ENCODE measurements at regions not wholly inside any gene's neighbourhood (a gene's known extent, or its start where the extent isn't known, plus 50 kb on each side); places are given as distances from the start of the nearest gene placed in this dataset.

DNA sequence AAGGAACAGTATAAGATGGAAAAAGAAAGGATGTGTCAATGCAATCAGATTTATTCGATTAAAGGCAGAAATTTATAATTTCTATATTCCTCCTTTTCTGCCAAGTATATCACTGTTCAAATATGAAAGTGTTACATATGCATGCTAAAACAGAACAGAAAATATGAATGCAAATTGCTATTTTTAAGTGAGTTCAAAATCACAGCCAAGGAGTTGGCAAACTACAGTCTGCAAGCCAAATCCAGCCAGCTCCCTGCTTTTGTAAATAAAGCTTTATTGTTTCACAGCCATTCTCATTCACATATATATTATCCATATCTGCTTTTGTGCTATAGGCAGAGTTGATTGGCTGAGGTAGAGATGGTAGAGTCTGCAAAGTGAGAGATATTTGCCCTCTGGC, 747.2 kb downstream of the ANKRD7 start:
- TF ChIP-seq, protein P1, sequence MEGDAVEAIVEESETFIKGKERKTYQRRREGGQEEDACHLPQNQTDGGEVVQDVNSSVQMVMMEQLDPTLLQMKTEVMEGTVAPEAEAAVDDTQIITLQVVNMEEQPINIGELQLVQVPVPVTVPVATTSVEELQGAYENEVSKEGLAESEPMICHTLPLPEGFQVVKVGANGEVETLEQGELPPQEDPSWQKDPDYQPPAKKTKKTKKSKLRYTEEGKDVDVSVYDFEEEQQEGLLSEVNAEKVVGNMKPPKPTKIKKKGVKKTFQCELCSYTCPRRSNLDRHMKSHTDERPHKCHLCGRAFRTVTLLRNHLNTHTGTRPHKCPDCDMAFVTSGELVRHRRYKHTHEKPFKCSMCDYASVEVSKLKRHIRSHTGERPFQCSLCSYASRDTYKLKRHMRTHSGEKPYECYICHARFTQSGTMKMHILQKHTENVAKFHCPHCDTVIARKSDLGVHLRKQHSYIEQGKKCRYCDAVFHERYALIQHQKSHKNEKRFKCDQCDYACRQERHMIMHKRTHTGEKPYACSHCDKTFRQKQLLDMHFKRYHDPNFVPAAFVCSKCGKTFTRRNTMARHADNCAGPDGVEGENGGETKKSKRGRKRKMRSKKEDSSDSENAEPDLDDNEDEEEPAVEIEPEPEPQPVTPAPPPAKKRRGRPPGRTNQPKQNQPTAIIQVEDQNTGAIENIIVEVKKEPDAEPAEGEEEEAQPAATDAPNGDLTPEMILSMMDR (IDR thresholded peaks at IDR 0.05; ENCODE audit: insufficient read depth, low read length, poor library complexity, severe bottlenecking), result no peak
- TF ChIP-seq EZH2phosphoT487 (conservative IDR thresholded peaks at IDR 0.05; ENCODE audit: low read length), result no peak
